AG09319 (cell line): ENCODE measurements at regions not wholly inside any gene's neighbourhood (a gene's known extent, or its start where the extent isn't known, plus 50 kb on each side); places are given as distances from the start of the nearest gene placed in this dataset.

ENCODE experiments used
- DNase-seq: peaks from one replicate; pipeline ENCODE4 v3.0.0-alpha.2; 2010; ENCODE audit warnings: low read depth; ENCODE audit errors: extremely low read depth
- CTCF ChIP-seq: IDR thresholded peaks from 2 replicates; pipeline ENCODE4 v1.5.1; 2011; ENCODE audit warnings: low read depth, mild to moderate bottlenecking, inconsistent platforms, low read length, moderate library complexity

- no peak for DNase-seq
- TF ChIP-seq CTCF: no peak
Observed at GRCh38 chr5:172548981-172549687, 91.9 kb upstream of the NEURL1B start.

- no peak for TF ChIP-seq CTCF
- no peak for DNase-seq
Observed at GRCh38 chr5:172548311-172548731, 92.7 kb upstream of the NEURL1B start.

- no peak for TF ChIP-seq CTCF
- DNase-seq: no peak
Observed at GRCh38 chr5:172546196-172546595, 91.9 kb upstream of the SH3PXD2B start.

- DNase-seq: no peak
Observed at GRCh38 chr5:172545291-172545801, 91.0 kb upstream of the SH3PXD2B start.

GRCh38 chr5:172544371-172545095 is 90.2 kb upstream of the SH3PXD2B start:
- DNase-seq: no peak
- TF ChIP-seq CTCF: no peak

More at GRCh38 chr5:172545291-172545801, 91.0 kb upstream of the SH3PXD2B start:
- no peak for TF ChIP-seq CTCF

GRCh38 chr5:172543484-172544298 is 89.4 kb upstream of the SH3PXD2B start:
- no peak for TF ChIP-seq CTCF
- no peak for DNase-seq
